Type B pancreatic cell (in vitro differentiated cells): ENCODE measurements at regions not wholly inside any gene's neighbourhood (a gene's known extent, or its start where the extent isn't known, plus 50 kb on each side); places are given as distances from the start of the nearest gene placed in this dataset.
A peak's percentile ranks its signal among the peaks of the same experiment; 100 is the strongest.

Experiments used
- DNase-seq: peaks from one replicate; pipeline ENCODE4 v3.0.0; 2021; ENCODE audit warnings: mixed read lengths; ENCODE audit not compliant: unreplicated experiment; ENCODE audit errors: extremely low spot score
- H3K27ac Mint-ChIP-seq: 2 replicates; pipeline ENCODE4 v1.8.0; 2021; ENCODE audit warnings: mild to moderate bottlenecking, mixed read lengths
- H3K27me3 Mint-ChIP-seq: 2 replicates; pipeline ENCODE4 v1.8.0; 2021; ENCODE audit warnings: mixed read lengths
- H3K36me3 Mint-ChIP-seq: 2 replicates; pipeline ENCODE4 v1.8.0; 2021; ENCODE audit warnings: mixed read lengths
- H3K4me1 Mint-ChIP-seq: one replicate; pipeline ENCODE4 v1.8.0; 2021; ENCODE audit warnings: mixed read lengths; ENCODE audit not compliant: unreplicated experiment
- H3K4me3 Mint-ChIP-seq: 2 replicates; pipeline ENCODE4 v1.8.0; 2021; ENCODE audit warnings: mild to moderate bottlenecking, mixed read lengths
- H3K9me3 Mint-ChIP-seq: 2 replicates; pipeline ENCODE4 v1.8.0; 2021; ENCODE audit warnings: mixed read lengths
- TF ChIP-seq, protein P1 (sequence below): fragments of 200-600 bp; sonication (generic); conservative IDR thresholded peaks from 2 replicates; pipeline ENCODE4 v1.5.0; 2021; ENCODE audit warnings: antibody characterized with exemption, mild to moderate bottlenecking

GRCh38 chr12:98422812-98423211 lies 92.6 kb upstream of the TMPO start:
- H3K9me3 Mint-ChIP-seq: peaks cover 4% of the 10 kb centered on the region
- DNase-seq: no peak
- TF ChIP-seq, protein P1, sequence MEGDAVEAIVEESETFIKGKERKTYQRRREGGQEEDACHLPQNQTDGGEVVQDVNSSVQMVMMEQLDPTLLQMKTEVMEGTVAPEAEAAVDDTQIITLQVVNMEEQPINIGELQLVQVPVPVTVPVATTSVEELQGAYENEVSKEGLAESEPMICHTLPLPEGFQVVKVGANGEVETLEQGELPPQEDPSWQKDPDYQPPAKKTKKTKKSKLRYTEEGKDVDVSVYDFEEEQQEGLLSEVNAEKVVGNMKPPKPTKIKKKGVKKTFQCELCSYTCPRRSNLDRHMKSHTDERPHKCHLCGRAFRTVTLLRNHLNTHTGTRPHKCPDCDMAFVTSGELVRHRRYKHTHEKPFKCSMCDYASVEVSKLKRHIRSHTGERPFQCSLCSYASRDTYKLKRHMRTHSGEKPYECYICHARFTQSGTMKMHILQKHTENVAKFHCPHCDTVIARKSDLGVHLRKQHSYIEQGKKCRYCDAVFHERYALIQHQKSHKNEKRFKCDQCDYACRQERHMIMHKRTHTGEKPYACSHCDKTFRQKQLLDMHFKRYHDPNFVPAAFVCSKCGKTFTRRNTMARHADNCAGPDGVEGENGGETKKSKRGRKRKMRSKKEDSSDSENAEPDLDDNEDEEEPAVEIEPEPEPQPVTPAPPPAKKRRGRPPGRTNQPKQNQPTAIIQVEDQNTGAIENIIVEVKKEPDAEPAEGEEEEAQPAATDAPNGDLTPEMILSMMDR: peak; percentile 40
- H3K27me3 Mint-ChIP-seq: no peaks in the 10 kb centered on the region
- H3K27ac Mint-ChIP-seq: no peak overlapping the region
- no peaks in the 10 kb centered on the region for H3K36me3 Mint-ChIP-seq
- H3K4me3 Mint-ChIP-seq: no peak overlapping the region
- peaks cover 21% of the 10 kb centered on the region for H3K4me1 Mint-ChIP-seq

DNA sequence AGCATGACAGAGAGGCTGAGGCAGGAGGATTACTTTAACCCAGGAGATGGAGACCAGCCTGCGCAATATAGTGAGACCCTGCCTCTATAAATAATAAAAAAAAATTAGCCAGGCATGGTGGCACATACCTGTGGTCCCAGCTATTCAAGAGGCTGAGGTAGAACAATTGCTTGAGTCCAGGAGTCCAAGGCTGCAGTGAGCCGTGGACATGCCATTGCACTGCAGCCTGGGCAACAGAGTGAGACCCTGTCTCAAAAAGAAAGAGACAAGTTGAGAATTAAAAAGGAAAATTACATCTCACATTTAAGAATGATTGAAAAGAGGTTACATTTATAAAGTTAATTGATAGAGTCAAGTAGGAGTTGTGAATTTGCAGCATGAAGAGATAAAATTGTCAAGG lies 91.4 kb upstream of the TMPO start:
- H3K36me3 Mint-ChIP-seq: no peaks in the 10 kb centered on the region
- H3K9me3 Mint-ChIP-seq: no peaks in the 10 kb centered on the region
- H3K4me3 Mint-ChIP-seq: no peak overlapping the region
- H3K27me3 Mint-ChIP-seq: no peaks in the 10 kb centered on the region
- no peak overlapping the region for H3K27ac Mint-ChIP-seq
- H3K4me1 Mint-ChIP-seq: peaks cover 14% of the 10 kb centered on the region
- TF ChIP-seq, protein P1: no peak
- DNase-seq: no peak

- Mint-ChIP-seq H3K27me3 (no peaks in the 10 kb centered on the region), H3K27ac (no peak overlapping the region), H3K4me1 (peaks cover 8% of the 10 kb centered on the region), H3K9me3 (no peaks in the 10 kb centered on the region), H3K36me3 (no peaks in the 10 kb centered on the region), H3K4me3 (no peak overlapping the region)
- TF ChIP-seq, protein P1: peak; percentile 86
- DNase-seq: no peak
Measured at GRCh38 chr12:98424726-98425401, 90.5 kb upstream of the TMPO start.

DNA sequence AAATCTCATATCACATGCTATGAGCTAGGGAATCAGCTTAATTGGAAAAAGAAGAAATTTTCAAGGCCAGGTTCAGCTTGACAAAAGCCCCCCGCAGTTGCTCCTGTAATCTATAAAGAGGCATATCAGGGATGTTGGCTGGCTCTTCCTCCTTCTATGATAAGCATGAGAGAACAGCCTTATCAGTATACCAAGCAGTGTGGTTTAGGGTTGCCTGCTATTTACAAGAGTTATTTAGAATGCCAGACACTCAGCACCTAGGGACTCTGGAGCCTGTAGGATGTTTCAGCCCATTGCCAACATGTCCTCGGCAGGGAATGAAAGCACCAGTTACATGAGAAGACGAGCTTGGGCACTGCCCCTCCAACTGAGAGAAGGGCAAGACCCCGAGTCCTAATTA lies 89.5 kb upstream of the TMPO start:
- no peak overlapping the region for H3K27ac Mint-ChIP-seq
- TF ChIP-seq, protein P1: no peak
- H3K36me3 Mint-ChIP-seq: no peaks in the 10 kb centered on the region
- DNase-seq: no peak
- H3K9me3 Mint-ChIP-seq: no peaks in the 10 kb centered on the region
- no peak overlapping the region for H3K4me3 Mint-ChIP-seq
- H3K4me1 Mint-ChIP-seq: peaks cover 6% of the 10 kb centered on the region
- no peaks in the 10 kb centered on the region for H3K27me3 Mint-ChIP-seq

DNA sequence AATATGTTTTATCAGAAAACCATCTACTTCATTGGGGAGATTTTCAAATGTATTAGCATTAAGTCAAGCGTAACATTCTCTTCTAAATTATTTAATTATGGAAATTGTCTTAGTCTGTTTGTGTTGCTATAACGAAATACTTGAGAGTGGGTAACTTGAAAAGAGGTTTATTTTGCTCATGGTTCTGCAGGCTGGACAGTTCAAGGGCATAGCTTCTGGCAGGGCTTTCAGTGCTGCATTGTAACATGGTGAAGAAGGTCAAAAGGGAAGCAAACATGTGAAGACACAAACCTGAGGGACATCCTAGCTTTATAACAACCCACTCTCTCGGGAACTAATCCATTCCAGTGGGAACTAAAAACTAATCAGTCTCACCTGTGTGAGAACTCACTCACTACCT lies 84.3 kb upstream of the TMPO start:
- Mint-ChIP-seq H3K4me1 (no peaks in the 10 kb centered on the region), H3K36me3 (no peaks in the 10 kb centered on the region), H3K27me3 (no peaks in the 10 kb centered on the region), H3K9me3 (peaks cover 9% of the 10 kb centered on the region), H3K4me3 (no peak overlapping the region), H3K27ac (no peak overlapping the region)
- TF ChIP-seq, protein P1: no peak
- no peak for DNase-seq
